Stomach (tissue), 8 donors: ENCODE measurements at regions not wholly inside any gene's neighbourhood (a gene's known extent, or its start where the extent isn't known, plus 50 kb on each side); places are given as distances from the start of the nearest gene placed in this dataset.
A peak's percentile ranks its signal among the peaks of the same experiment; 100 is the strongest.

ENCODE experiments used
- DNase-seq, 2 donors: peaks; one replicate each; pipeline versions ENCODE4 v3.0.0 to v3.0.0-alpha.2; 2013 to 2019
- H3K27ac ChIP-seq, 5 donors: fragments of 200-600 bp in 4 of 5; sonication (generic) in 4 of 5; one replicate each; pipeline ENCODE4 v1.5.1; 2013 to 2019; ENCODE audit warnings: mild to moderate bottlenecking in 1 of 5, moderate library complexity in 1 of 5
- H3K27me3 ChIP-seq, 3 donors: fragments of 200-600 bp; sonication (generic); one replicate each; pipeline ENCODE4 v1.5.1; 2017 to 2019; ENCODE audit warnings: mixed run types in 1 of 3
- H3K36me3 ChIP-seq, 4 donors: fragments of 200-600 bp; sonication (generic); 1 replicate in 3 of 4; 2 replicates in 1 of 4; pipeline ENCODE4 v1.5.1; 2016 to 2019
- H3K4me1 ChIP-seq, 4 donors: fragments of 200-600 bp; sonication (generic); one replicate each; pipeline ENCODE4 v1.5.1; 2016 to 2019
- H3K4me3 ChIP-seq, 4 donors: fragments of 200-600 bp; sonication (generic) in 3 of 4; one replicate each; pipeline ENCODE4 v1.5.1; 2016 to 2019; ENCODE audit warnings: mild to moderate bottlenecking in 1 of 4
- H3K9me3 ChIP-seq, 4 donors: fragments of 200-600 bp; sonication (generic); one replicate each; pipeline ENCODE4 v1.5.1; 2016 to 2019
- EP300 ChIP-seq: sonication (generic); formaldehyde crosslinking; IDR thresholded peaks from one replicate; pipeline ENCODE4 v1.6.1; 2017; ENCODE audit warnings: antibody characterized with exemption
- POLR2A ChIP-seq, 4 donors: fragments of 450-650 bp; IDR thresholded peaks; one replicate each; pipeline ENCODE4 v1.6.1; 2016; ENCODE audit warnings: antibody characterized with exemption in 4 of 4, control low read depth in 2 of 4, mild to moderate bottlenecking in 1 of 4, moderate library complexity in 1 of 4
- POLR2AphosphoS5 ChIP-seq, 3 donors: sonication (generic); formaldehyde crosslinking; IDR thresholded peaks; one replicate each; pipeline ENCODE4 v1.6.1; 2016; ENCODE audit warnings: antibody characterized with exemption in 3 of 3
- WGBS, 5 donors: extraction: QIAGEN DNeasy Blood & Tissue Kit in 3 of 5; methylation state at CpG; one replicate each; pipeline versions ENCODE4 v1.1.5 to v1.1.7; 2013 to 2018; 5-methylcytosine and 5-hydroxymethylcytosine counted together
- intact Hi-C: fragments of 100-400 bp; cut with DNase I; formaldehyde crosslinking; loops from one replicate; pipeline ENCODE4 v1.15.1; 2023; ENCODE audit warnings: low total_unique reads
- TF ChIP-seq, protein P1 (sequence below), 7 experiments: fragments of 450-650 bp in 4 of 7; fragments of 200-600 bp in 3 of 7; sonication (generic) in 3 of 7; IDR thresholded peaks; one replicate each; pipeline ENCODE4 v1.5.1; 2016 to 2019; ENCODE audit warnings: antibody characterized with exemption in 7 of 7, control low read depth in 2 of 7, mild to moderate bottlenecking in 1 of 7
- donor health status: healthy with polysubstance abuse.
- donor health status: Bipolar disorder and iron deficiency.
- donor health status: healthy.

DNA sequence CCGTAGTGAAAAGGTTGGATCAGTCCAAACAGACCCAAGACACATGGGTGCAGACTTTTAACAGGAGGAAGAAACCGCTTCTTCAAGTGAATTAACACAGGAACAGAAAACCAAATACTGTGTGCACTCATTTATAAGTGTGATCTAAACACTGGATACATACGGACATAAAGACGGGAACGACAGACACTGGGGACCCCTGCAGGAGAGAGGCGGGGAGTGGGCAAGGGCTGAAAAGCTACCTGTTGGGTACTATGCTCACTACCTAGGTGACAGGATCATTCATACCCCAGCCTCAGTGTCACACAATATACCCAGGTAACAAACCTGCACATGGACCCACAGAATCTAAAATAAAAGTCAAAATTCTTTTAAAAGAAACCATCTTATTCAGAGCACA lies 326.0 kb upstream of the NOCT start:
- H3K9me3 ChIP-seq: no peaks in the 10 kb centered on the region
- H3K4me1 ChIP-seq: peaks cover 0 to 18% (median 0%) of the 10 kb centered on the region in 4 donors
- no peaks in the 10 kb centered on the region for H3K27me3 ChIP-seq
- no peak for TF ChIP-seq POLR2A (IDR thresholded peaks at IDR 0.05)
- H3K36me3 ChIP-seq: no peaks in the 10 kb centered on the region
- intact Hi-C loops: no loop called here
- H3K27ac ChIP-seq: no peak overlapping the region
- H3K4me3 ChIP-seq: no peak overlapping the region
- no peak for DNase-seq
- 70 to 91% (median 91%) methylated on average over 6 of the region's 6 CpGs for WGBS, 5 donors

DNA sequence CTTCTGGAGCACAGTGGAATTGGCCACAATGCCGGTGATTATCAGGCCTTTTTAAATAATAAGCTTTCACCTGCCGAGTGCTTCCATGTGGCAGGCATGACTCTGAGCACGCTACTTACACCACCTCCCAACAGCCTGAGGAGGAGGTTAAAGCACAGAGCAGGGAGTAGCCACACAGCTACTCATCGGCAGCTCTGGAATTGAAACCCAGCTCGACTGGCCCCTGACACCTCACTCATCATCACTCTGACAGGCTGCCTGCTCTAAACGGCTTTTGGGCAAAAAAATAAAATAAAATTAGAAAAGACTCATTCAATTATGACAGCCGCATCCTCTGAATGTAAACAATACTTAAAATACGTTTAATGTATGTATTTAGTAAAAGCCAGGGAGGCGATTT lies 326.4 kb upstream of the NOCT start:
- TF ChIP-seq POLR2A (IDR thresholded peaks at IDR 0.05): no peak
- TF ChIP-seq, protein P1, sequence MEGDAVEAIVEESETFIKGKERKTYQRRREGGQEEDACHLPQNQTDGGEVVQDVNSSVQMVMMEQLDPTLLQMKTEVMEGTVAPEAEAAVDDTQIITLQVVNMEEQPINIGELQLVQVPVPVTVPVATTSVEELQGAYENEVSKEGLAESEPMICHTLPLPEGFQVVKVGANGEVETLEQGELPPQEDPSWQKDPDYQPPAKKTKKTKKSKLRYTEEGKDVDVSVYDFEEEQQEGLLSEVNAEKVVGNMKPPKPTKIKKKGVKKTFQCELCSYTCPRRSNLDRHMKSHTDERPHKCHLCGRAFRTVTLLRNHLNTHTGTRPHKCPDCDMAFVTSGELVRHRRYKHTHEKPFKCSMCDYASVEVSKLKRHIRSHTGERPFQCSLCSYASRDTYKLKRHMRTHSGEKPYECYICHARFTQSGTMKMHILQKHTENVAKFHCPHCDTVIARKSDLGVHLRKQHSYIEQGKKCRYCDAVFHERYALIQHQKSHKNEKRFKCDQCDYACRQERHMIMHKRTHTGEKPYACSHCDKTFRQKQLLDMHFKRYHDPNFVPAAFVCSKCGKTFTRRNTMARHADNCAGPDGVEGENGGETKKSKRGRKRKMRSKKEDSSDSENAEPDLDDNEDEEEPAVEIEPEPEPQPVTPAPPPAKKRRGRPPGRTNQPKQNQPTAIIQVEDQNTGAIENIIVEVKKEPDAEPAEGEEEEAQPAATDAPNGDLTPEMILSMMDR (IDR thresholded peaks at IDR 0.05): no peak
- TF ChIP-seq POLR2AphosphoS5 (IDR thresholded peaks at IDR 0.05): no peak
- TF ChIP-seq EP300: no peak
- Histone ChIP-seq H3K27ac (no peak overlapping the region), H3K36me3 (no peaks in the 10 kb centered on the region), H3K4me3 (no peak overlapping the region), H3K9me3 (no peaks in the 10 kb centered on the region), H3K27me3 (no peaks in the 10 kb centered on the region), H3K4me1 (peaks cover 0 to 18% (median 0%) of the 10 kb centered on the region in 4 donors)
- intact Hi-C loops: no loop called here
- DNase-seq: no peak
- WGBS, 5 donors: 59 to 73% (median 69%) methylated on average over 9 of the region's 9 CpGs

DNA sequence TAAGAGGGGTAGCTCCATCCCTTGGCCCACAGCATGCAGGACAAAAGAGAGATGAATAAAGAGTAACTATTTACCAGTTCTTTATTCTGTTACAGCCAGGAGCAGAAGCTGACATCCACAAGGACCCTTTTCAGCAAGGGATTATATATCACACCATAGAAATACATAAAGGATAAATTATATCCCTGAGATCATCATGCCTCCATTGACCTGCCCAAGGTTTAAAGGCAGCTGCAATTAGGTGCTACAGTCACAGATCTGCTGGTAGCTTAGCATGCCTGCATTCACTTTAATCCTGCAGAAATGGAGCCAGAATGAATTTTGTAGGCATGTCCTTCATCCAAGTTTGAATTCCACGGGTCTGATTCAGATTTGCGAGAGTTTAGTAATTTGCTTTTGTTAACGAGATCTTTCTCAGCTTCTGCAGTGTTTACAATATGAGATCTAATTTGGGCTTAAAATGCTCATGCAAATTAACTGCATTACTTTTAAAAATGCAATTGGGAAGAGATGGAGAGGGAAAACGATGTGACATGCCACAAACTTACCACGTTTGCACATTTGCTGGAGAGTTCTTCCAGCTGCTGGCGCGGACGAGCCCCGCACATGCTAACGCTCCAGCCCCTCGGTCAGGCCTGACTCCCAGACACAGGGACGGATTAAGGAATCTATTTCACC lies 327.0 kb upstream of the NOCT start:
- DNase-seq: peak in 1 of 2 donors; percentile 52
- TF ChIP-seq, protein P1 (IDR thresholded peaks at IDR 0.05): no peak
- TF ChIP-seq POLR2AphosphoS5 (IDR thresholded peaks at IDR 0.05) (no peak), EP300 (no peak), POLR2A (IDR thresholded peaks at IDR 0.05) (no peak)
- H3K4me1 ChIP-seq: peaks cover 0 to 15% (median 0%) of the 10 kb centered on the region in 4 donors
- intact Hi-C loops: no loop called here
- no peak overlapping the region for H3K4me3 ChIP-seq
- H3K27ac ChIP-seq: no peak overlapping the region
- no peaks in the 10 kb centered on the region for H3K36me3 ChIP-seq
- 50 to 78% (median 73%) methylated on average over 12 of the region's 12 CpGs for WGBS, 5 donors
- H3K9me3 ChIP-seq: no peaks in the 10 kb centered on the region
- H3K27me3 ChIP-seq: no peaks in the 10 kb centered on the region

DNA sequence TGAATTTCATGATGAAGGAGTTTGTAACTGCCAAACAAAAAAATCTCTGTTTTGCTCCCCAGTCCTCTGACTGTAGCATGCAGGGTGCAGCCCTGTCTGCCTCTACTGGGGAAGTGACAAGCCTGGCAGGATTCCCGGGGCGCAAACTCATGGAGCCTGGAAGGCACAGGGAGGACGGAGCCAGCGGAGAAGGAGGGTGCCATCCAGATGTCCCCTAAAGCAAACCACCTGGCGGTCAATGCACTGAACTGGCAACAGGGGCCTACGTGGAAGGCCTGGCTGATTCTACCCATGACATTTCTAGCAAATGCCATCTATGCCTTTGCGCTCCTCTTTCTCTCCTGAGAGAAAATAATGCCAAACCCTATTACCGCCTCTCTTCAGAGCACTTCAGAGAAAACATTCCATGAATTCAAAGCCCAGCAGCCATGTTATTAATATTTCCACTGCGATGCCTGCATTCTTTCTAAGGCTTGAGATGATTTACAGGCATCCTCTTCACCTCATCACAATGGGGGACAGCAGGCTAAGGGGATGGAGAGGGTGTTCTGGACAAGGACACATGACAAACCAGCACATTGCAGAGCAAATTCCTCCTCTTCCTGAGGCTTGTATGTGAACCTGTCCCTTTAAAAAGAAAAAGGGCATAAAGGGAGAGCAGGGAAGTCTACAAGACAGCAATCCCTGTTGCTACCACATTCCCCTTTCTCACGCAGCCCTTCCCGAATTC lies 329.3 kb upstream of the NOCT start:
- no peak for DNase-seq
- H3K4me3 ChIP-seq: no peak overlapping the region
- H3K9me3 ChIP-seq: no peaks in the 10 kb centered on the region
- no peaks in the 10 kb centered on the region for H3K27me3 ChIP-seq
- no peak overlapping the region for H3K27ac ChIP-seq
- intact Hi-C loops: no loop called here
- 82 to 94% (median 84%) methylated on average over 11 of the region's 11 CpGs for WGBS, 5 donors
- TF ChIP-seq, protein P1 (IDR thresholded peaks at IDR 0.05): no peak
- TF ChIP-seq EP300: no peak
- TF ChIP-seq POLR2A (IDR thresholded peaks at IDR 0.05): no peak
- TF ChIP-seq POLR2AphosphoS5 (IDR thresholded peaks at IDR 0.05): no peak
- peaks cover 0 to 19% (median under 1%) of the 10 kb centered on the region in 4 donors for H3K4me1 ChIP-seq
- H3K36me3 ChIP-seq: no peaks in the 10 kb centered on the region

DNA sequence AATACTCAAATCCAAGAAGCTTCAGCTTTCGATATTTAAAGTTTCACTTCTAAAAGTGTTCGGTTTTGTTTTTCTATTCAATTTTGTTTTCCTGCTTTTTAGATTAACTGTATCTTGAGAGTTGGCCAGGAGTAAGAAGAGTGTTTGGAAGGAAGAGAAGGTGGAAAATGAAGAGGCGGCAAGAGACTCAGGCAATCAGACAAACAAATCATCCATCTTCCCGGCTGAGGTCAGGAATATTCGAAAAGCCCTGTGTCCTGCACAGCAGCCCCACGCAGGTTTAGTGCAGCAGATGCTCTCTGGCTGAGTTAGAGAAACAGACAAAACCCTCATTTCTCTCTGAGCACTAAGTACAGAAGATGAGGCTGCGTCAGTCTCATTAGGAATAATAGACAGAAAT lies 330.3 kb upstream of the NOCT start:
- H3K4me1 ChIP-seq: peaks cover 0 to 19% (median 4%) of the 10 kb centered on the region in 4 donors
- no peak for TF ChIP-seq POLR2A (IDR thresholded peaks at IDR 0.05)
- no peak for TF ChIP-seq EP300
- TF ChIP-seq, protein P1 (IDR thresholded peaks at IDR 0.05): no peak
- TF ChIP-seq POLR2AphosphoS5 (IDR thresholded peaks at IDR 0.05): no peak
- WGBS, 5 donors: 71 to 81% (median 79%) methylated on average over 7 of the region's 7 CpGs
- no peaks in the 10 kb centered on the region for H3K9me3 ChIP-seq
- H3K4me3 ChIP-seq: no peak overlapping the region
- no peaks in the 10 kb centered on the region for H3K36me3 ChIP-seq
- H3K27ac ChIP-seq: no peak overlapping the region
- intact Hi-C loops: no loop called here
- H3K27me3 ChIP-seq: no peaks in the 10 kb centered on the region
- no peak for DNase-seq
